Ureter (tissue), 1 donor: ENCODE measurements at regions not wholly inside any gene's neighbourhood (a gene's known extent, or its start where the extent isn't known, plus 50 kb on each side); places are given as distances from the start of the nearest gene placed in this dataset.
"Not testable (repeated sequence)": the region's sequence is repeated elsewhere in the genome, so short reads cannot be mapped to it uniquely, and the experiment has no call there.

Source experiments
- DNase-seq: peaks from one replicate; pipeline ENCODE4 v3.0.0-alpha.2; 2020; ENCODE audit warnings: low spot score
- donor health status: DM: yes; HTN: yes; CAD: no.

GRCh38 chr20:1754306-1754705, 96.7 kb upstream of the SIRPG start:
- DNase-seq = no peak

DNA sequence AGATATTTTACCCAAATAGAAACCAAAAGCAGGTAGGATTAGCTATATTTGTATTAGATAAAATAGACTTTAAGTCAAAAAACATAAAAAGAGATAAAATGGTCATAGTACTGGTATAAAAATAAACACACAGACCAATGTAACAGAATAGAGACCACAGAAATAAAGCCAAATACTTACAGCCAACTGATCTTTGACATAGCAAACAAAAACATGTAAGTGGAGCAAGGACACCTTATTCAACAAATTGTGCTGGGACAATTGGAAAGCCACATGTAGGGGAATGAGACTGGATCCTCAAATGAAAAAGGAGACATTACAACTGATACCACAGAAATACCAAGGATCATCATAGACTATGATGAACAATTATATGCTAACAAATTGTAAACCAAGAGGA, 94.5 kb upstream of the SIRPG start:
- no peak for DNase-seq

- no peak for DNase-seq
Observed at GRCh38 chr20:1748777-1749176, 91.2 kb upstream of the SIRPG start.

- no peak for DNase-seq
Observed at GRCh38 chr20:1747953-1748577, 90.5 kb upstream of the SIRPG start.

DNA sequence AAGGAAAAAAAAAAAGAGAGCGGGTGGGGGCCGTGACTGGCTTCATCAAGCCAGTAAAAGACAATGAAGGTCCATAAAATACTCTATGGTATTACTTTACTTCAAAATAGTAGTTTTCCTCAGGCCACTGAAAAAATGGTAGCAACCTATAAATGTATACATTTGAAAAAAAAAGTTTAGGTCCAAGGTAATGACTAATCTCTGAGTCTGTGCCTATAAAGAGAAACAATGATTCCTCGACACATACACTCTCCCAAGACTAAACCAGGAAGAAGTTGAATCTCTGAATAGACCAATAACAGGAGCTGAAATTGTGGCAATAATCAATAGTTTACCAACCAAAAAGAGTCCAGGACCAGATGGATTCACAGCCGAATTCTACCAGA, 84.5 kb upstream of the SIRPG start:
- not testable (repeated sequence) for DNase-seq

DNA sequence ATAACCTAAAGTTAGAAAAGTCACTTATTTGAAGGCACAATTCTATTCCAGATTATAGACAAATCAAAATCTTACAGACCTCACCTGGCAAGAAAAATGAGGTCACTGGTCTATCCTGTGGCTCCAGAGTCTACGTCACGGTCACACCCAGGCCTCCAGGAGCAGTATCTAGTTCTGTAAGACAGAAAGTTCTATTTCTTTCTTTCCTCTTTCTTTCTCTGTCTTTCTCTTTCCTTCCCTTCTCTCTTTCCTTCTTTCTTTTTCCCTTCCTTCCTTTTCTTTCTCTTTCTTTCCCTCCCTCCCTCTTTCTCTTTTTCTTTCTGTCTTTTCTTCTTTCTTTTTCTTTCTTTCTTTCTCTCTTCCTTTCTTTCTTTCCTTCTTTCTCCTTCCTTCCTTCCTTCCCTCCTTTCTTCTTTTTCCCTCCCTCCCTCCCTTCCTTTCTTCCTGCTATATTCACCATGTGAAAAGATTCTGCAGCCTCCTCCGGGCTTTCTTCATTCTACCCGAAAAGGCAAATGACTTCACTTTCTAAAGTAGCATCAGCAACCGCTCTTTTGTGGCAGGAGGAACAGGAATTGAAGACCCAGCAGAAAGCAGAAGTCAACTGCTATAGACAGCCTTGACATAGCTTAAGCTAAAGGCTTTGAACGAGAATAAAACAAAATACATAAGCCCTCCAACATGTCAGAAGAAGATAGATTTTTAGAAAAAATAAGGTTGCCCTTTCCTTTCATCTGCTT, 83.9 kb upstream of the SIRPG start:
- DNase-seq = no peak

GRCh38 chr20:1737134-1737533, 79.6 kb upstream of the SIRPG start:
- no peak for DNase-seq

DNA sequence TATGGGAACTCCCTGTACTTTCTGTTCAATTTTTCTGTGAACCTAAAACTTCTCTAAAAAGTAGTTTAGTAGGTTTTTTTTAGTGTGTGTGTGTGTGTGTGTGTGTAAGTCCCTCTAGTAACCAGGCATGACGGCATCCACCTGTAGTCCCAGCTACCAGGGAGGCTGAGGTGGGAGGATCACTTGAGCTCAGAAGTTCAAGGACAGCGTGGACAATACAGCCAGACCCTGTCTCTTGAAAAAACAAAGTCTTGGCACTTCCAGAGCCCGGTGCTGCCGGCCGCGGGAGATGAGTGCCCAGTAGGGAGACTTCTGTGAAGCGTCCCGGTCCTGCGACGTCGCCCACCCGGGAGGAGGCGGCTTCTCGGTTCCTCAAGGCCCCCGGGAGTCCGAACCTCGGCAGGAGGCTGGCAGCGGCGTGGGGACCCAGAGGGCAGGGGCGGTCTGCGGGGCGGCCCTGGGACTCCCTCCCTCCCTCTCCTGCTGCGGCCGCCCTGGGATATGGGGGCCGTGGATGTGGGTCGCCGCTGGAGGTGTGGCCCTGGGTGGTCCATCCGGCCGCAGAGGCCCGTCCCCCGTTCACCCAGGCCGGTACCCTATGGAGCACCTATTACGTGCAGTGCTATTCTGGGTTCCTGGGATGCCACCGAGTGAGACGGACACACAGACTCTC, 78.0 kb upstream of the SIRPG start:
- no peak for DNase-seq

GRCh38 chr20:1734269-1734858, 76.8 kb upstream of the SIRPG start:
- no peak for DNase-seq

GRCh38 chr20:1731828-1732375, 74.3 kb upstream of the SIRPG start:
- DNase-seq = not testable (repeated sequence)

- not testable (repeated sequence) for DNase-seq
Observed at GRCh38 chr20:1730981-1731711, 73.6 kb upstream of the SIRPG start.

GRCh38 chr20:1727303-1727702, 69.7 kb upstream of the SIRPG start:
- DNase-seq = not testable (repeated sequence)

- DNase-seq = no peak
Observed at GRCh38 chr20:1724901-1725300, 67.3 kb upstream of the SIRPG start.

DNA sequence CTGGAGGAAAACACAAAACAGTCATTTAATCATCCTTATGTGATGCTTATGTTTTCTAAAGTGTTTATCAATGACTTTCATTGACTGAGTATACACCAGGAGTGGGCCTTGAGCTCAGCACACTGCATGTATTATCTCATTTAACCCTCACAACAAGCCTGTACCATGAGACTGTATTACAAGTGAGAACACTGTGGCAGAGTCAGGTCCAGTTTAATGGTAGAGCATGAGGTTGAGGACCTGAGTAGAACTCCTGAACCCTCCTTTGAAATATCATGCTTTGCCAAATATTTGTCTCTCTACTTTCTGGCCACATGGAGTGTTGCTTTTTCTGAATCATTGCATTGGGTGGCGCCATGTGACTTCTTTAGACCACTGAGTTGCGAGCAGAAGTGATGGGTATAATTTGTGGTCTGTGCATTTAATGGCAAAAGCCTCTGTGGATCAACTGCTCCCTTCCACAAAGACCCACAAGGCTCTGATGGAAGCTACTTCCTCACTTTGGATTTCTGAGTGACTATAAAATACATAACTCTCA, 65.0 kb upstream of the SIRPG start:
- no peak for DNase-seq

DNA sequence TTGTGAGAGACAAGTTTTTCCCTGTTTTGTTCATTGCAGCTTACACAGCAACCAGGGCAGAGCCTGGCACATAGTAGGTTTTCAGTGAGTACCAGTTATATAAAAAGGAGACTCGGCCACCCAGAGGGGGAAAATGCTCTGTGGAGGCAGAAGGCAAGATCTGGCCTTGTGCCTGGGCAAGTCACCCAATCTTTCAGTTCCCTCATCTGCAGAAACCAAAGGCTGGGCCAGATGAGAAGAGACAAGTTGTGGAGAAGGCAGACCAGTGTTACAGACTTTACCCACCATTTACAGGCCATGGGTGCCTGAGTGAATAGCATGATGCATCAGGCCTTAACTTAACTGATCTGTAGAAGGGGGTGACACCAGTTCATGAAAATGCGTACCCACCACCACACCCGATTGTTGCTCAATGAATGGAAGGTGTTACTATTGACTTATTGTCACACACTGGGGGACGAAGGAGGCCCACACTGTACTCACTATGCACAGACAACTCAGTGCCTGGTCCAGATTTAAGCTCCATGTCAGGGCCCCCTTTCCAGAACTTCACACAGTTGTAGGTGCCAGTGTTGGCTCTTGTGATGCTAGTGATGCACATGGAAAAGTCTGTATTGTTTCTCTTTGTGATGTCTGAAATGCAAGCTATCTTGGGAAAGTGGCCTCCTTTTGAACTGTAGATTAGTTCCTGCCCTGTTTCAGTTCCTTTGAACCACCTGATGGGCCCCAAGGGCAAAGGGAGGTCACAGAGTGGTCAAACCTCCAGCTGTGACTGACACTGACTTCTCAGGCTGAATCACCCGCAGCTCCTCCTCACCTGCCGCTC, 64.3 kb upstream of the SIRPG start:
- no peak for DNase-seq

- no peak for DNase-seq
Observed at GRCh38 chr20:1720845-1721475, 63.4 kb upstream of the SIRPG start.

GRCh38 chr20:1720226-1720625, 62.6 kb upstream of the SIRPG start:
- no peak for DNase-seq

GRCh38 chr20:1718604-1719384, 61.2 kb upstream of the SIRPG start:
- DNase-seq = no peak
